Hepatocyte (in vitro differentiated cells): ENCODE measurements at regions not wholly inside any gene's neighbourhood (a gene's known extent, or its start where the extent isn't known, plus 50 kb on each side); places are given as distances from the start of the nearest gene placed in this dataset.

Experiments
- EZH2 ChIP-seq: fragments of 200-600 bp; sonication (generic); IDR thresholded peaks from 2 replicates; pipeline ENCODE4 v1.6.1; 2016; ENCODE audit warnings: antibody characterized with exemption, mild to moderate bottlenecking, borderline replicate concordance
- TF ChIP-seq, protein P1 (sequence below): fragments of 200-600 bp; sonication (generic); IDR thresholded peaks from 2 replicates; pipeline ENCODE4 v1.5.1; 2016; ENCODE audit warnings: antibody characterized with exemption, mild to moderate bottlenecking; ENCODE audit not compliant: poor library complexity

- TF ChIP-seq, protein P1, sequence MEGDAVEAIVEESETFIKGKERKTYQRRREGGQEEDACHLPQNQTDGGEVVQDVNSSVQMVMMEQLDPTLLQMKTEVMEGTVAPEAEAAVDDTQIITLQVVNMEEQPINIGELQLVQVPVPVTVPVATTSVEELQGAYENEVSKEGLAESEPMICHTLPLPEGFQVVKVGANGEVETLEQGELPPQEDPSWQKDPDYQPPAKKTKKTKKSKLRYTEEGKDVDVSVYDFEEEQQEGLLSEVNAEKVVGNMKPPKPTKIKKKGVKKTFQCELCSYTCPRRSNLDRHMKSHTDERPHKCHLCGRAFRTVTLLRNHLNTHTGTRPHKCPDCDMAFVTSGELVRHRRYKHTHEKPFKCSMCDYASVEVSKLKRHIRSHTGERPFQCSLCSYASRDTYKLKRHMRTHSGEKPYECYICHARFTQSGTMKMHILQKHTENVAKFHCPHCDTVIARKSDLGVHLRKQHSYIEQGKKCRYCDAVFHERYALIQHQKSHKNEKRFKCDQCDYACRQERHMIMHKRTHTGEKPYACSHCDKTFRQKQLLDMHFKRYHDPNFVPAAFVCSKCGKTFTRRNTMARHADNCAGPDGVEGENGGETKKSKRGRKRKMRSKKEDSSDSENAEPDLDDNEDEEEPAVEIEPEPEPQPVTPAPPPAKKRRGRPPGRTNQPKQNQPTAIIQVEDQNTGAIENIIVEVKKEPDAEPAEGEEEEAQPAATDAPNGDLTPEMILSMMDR = no peak
- no peak for TF ChIP-seq EZH2
Measured at GRCh38 chr7:93636276-93636675, 61.8 kb upstream of the CALCR start.
